K562 (cell line): ENCODE measurements at regions not wholly inside any gene's neighbourhood (a gene's known extent, or its start where the extent isn't known, plus 50 kb on each side); places are given as distances from the start of the nearest gene placed in this dataset.

Experiments
- ATAC-seq: fragments of 200-7000 bp; cut with Tn5 transposase; 3 replicates; pipeline ENCODE4 v1.9.1; 2020; ENCODE audit warnings: moderate library complexity
- BruUV-seq: library from RNA; stranded (reverse); fragments of 400-500 nt; replicated peaks from 2 replicates; lab custom pipeline; 2021; lab: Mats Ljungman, UMichigan
- CTCF ChIA-PET: fragments of 300-600 bp; formaldehyde crosslinking; extraction: SDS; loops from one replicate; lab custom pipeline; 2021; ENCODE audit warnings: low intra/inter-chr PET ratio; lab: Yijun Ruan, JAX
- POLR2A ChIA-PET: fragments of 300-600, 350-650 bp; sonication (Branson Sonifier 250); formaldehyde crosslinking; extraction: SDS; loops from one replicate; lab custom pipeline; 2021; ENCODE audit warnings: antibody characterized with exemption, inconsistent platforms; lab: Yijun Ruan, JAX
- DNase-seq, 4 experiments: peaks; one replicate each; pipeline versions ENCODE4 v3.0.0 to v3.0.0-alpha.2; 2011 to 2018; ENCODE audit warnings: low spot score in 3 of 4, mixed read lengths in 3 of 4; ENCODE audit errors: extremely low read depth in 1 of 4
- FAIRE-seq: peaks from 2 replicates; lab custom pipeline; 2011; peaks lifted over from hg19 to GRCh38; lab: Jason Lieb, UNC
- H2AFZ ChIP-seq: 2 replicates; pipeline ENCODE4 v1.6.0; 2011; ENCODE audit warnings: low read depth, low read length, control low read depth, inconsistent platforms
- H3K27ac ChIP-seq: fragments of 200-600 bp; 3 replicates; pipeline ENCODE4 v1.8.0; 2011; ENCODE audit warnings: low read depth, mild to moderate bottlenecking, control low read depth, inconsistent platforms, low read length, moderate library complexity, mixed read lengths; ENCODE audit errors: extremely low read depth
- H3K27me3 ChIP-seq, 2 experiments: fragments of 300-600 bp in 1 of 2; 2 replicates in 1 of 2; 3 replicates in 1 of 2; pipeline versions ENCODE4 v1.6.0 to v1.8.0; 2011; ENCODE audit warnings: inconsistent platforms in 2 of 2, low read length in 2 of 2, mild to moderate bottlenecking in 1 of 2, mixed read lengths in 1 of 2, moderate library complexity in 1 of 2; ENCODE audit not compliant: control insufficient read depth in 2 of 2, insufficient read depth in 2 of 2
- H3K36me3 ChIP-seq: fragments of 300-600 bp; 3 replicates; pipeline ENCODE4 v1.8.0; 2011; ENCODE audit warnings: mild to moderate bottlenecking, low read length, inconsistent platforms; ENCODE audit not compliant: control insufficient read depth, insufficient read depth
- H3K4me1 ChIP-seq, 2 experiments: fragments of 200-600 bp in 1 of 2; replicated peaks in 1 of 2; 2 replicates in 1 of 2; 3 replicates in 1 of 2; pipeline versions ENCODE4 v1.5.1 to v1.8.0; 2011; ENCODE audit warnings: inconsistent platforms in 2 of 2, low read length in 2 of 2, mild to moderate bottlenecking in 1 of 2, mixed read lengths in 1 of 2, moderate library complexity in 1 of 2; ENCODE audit not compliant: control insufficient read depth in 2 of 2, insufficient read depth in 2 of 2
- H3K4me2 ChIP-seq: 2 replicates; pipeline ENCODE4 v1.6.1; 2011; ENCODE audit warnings: low read length, control low read depth, inconsistent platforms, mixed read lengths; ENCODE audit not compliant: insufficient read depth
- H3K4me3 ChIP-seq: fragments of 200-600 bp; sonication (generic), shearing (Covaris generic); 2 replicates; pipeline ENCODE4 v1.5.1; 2016; ENCODE audit warnings: control low read depth, inconsistent platforms
- H3K79me2 ChIP-seq: fragments of 200-600 bp; 3 replicates; pipeline ENCODE4 v1.8.0; 2011; ENCODE audit warnings: low read length, inconsistent platforms; ENCODE audit not compliant: control insufficient read depth, insufficient read depth
- H3K9ac ChIP-seq, 2 experiments: 2 replicates each; pipeline versions ENCODE4 v1.6.0 to v1.6.1; 2011; ENCODE audit warnings: low read depth in 2 of 2, low read length in 2 of 2, control low read depth in 1 of 2, inconsistent platforms in 1 of 2, mild to moderate bottlenecking in 1 of 2, mixed read lengths in 1 of 2; ENCODE audit not compliant: insufficient read depth in 1 of 2
- H3K9me1 ChIP-seq: one replicate; pipeline ENCODE4 v1.6.0; 2011; ENCODE audit warnings: inconsistent platforms, mild to moderate bottlenecking, low read length, moderate library complexity; ENCODE audit not compliant: control insufficient read depth, insufficient read depth
- H3K9me3 ChIP-seq: replicated peaks from 2 replicates; pipeline ENCODE4 v1.5.1; 2011; ENCODE audit warnings: low read depth, low read length, inconsistent platforms; ENCODE audit not compliant: control insufficient read depth, insufficient read depth
- H4K20me1 ChIP-seq: replicated peaks from 2 replicates; pipeline ENCODE4 v1.6.1; 2011; ENCODE audit warnings: low read length, inconsistent platforms, mixed read lengths; ENCODE audit not compliant: control insufficient read depth, insufficient read depth
- ATF1 ChIP-seq, 2 experiments: fragments of 450-650 bp in 1 of 2; IDR thresholded peaks; 2 replicates each; pipeline ENCODE4 v1.6.1; 2016; ENCODE audit warnings: missing compliant biosample characterization in 1 of 2, missing genetic modification characterization in 1 of 2
- C11orf30 ChIP-seq: fragments of 450-650 bp; IDR thresholded peaks from 2 replicates; pipeline ENCODE4 v1.6.1; 2016; ENCODE audit warnings: low read depth, mild to moderate bottlenecking
- CTCF ChIP-seq, 3 experiments: IDR thresholded peaks in 2 of 3; conservative IDR thresholded peaks in 1 of 3; 2 replicates each; pipeline ENCODE4 v1.5.1; 2011 to 2012; ENCODE audit warnings: low read length in 3 of 3, mild to moderate bottlenecking in 3 of 3, control low read depth in 2 of 3, improper control_type of control experiment in 1 of 3, inconsistent platforms in 1 of 3, low read depth in 1 of 3, mixed read lengths in 1 of 3, moderate library complexity in 1 of 3; ENCODE audit not compliant: insufficient read depth in 2 of 3
- DACH1 ChIP-seq: fragments of 450-650 bp; IDR thresholded peaks from 2 replicates; pipeline ENCODE4 v1.6.1; 2018; ENCODE audit not compliant: partially characterized antibody
- KDM1A ChIP-seq, 2 experiments: fragments of 450-650 bp; IDR thresholded peaks; 2 replicates each; pipeline ENCODE4 v1.6.1; 2016; ENCODE audit warnings: mild to moderate bottlenecking in 2 of 2
- KHSRP ChIP-seq: fragments of 450-650 bp; IDR thresholded peaks from 2 replicates; pipeline ENCODE4 v1.6.1; 2017
- MAFF ChIP-seq: IDR thresholded peaks from 2 replicates; pipeline ENCODE4 v1.6.1; 2012; ENCODE audit warnings: low read length, improper control_type of control experiment
- MAFG ChIP-seq: fragments of 450-650 bp; conservative IDR thresholded peaks from 2 replicates; pipeline ENCODE4 v1.6.1; 2016; ENCODE audit warnings: missing genetic modification characterization, missing compliant biosample characterization
- RFX5 ChIP-seq: IDR thresholded peaks from 2 replicates; pipeline ENCODE4 v1.6.1; 2011; ENCODE audit warnings: low read depth, mild to moderate bottlenecking, improper control_type of control experiment, low read length
- THAP12 ChIP-seq: fragments of 250-450 bp; sonication (Bioruptor Pico); IDR thresholded peaks from 2 replicates; pipeline ENCODE4 v1.9.0; 2021; ENCODE audit warnings: mild to moderate bottlenecking, inconsistent platforms
- ZKSCAN3 ChIP-seq: fragments of 250-450 bp; sonication (Bioruptor Pico); IDR thresholded peaks from 2 replicates; pipeline ENCODE4 v1.4.0; 2020
- ZNF311 ChIP-seq: fragments of 250-450 bp; sonication (Bioruptor Pico); IDR thresholded peaks from 2 replicates; pipeline ENCODE4 v1.4.0; 2020; ENCODE audit warnings: mild to moderate bottlenecking, moderate library complexity
- ZNF316 ChIP-seq: fragments of 450-650 bp; IDR thresholded peaks from 2 replicates; pipeline ENCODE4 v1.6.1; 2016
- WGBS: fragments of 100-300 bp; shearing (Covaris generic); methylation state at CpG from one replicate; pipeline ENCODE4 v1.1.6; 2016; ENCODE audit warnings: low coverage, mixed read lengths; ENCODE audit not compliant: insufficient coverage; ENCODE audit errors: missing lambda C conversion rate; 5-methylcytosine and 5-hydroxymethylcytosine counted together
- in situ Hi-C: fragments of 300-500 bp; cut with MboI; formaldehyde crosslinking; loops from 4 replicates; pipeline ENCODE4 v1.15.0; 2018; ENCODE audit warnings: inconsistent platforms, mixed read lengths
- intact Hi-C: fragments of 100-400 bp; cut with micrococcal nuclease; formaldehyde crosslinking; loops from 2 replicates; pipeline ENCODE4 v1.14.2; 2022

- BruUV-seq: no TSS peak
- H2AFZ ChIP-seq: peak overlapping the region; percentile 5; the same call in 1 of the 2 replicates
- no peaks in the 10 kb centered on the region for H4K20me1 ChIP-seq
- 0 out of 5 replicates have a peak, but pooled peaks cover 0 to 2% of the 10 kb centered on the region in 2 experiments for H3K27me3 ChIP-seq
- H3K36me3 ChIP-seq: no peaks in the 10 kb centered on the region
- H3K9me1 ChIP-seq: no peaks in the 10 kb centered on the region
- intact Hi-C loops (loop anchor here (5.0 kb wide), 1 partner anchor 163 kb away; no protein-coding TSS in a partner anchor), in situ Hi-C loops (no loop called here)
- TF ChIP-seq C11orf30 (peak; percentile 54; the same call in 1 of the 2 replicates), MAFF (0 out of 2 replicates have a peak, but pooled peaks have one; percentile 28), RFX5 (no peak), THAP12 (CRISPR knock-in tag) (no peak), CTCF (IDR thresholded peaks at IDR 0.05 in 2 of 3, conservative IDR thresholded peaks at IDR 0.05 in 1 of 3; ENCODE audit: insufficient read depth in 2 of 3, low read depth in 1 of 3, low read length in 3 of 3) (peak in 1 of 3 experiments; percentile 16; a peak in 1 of 6 replicates), ZNF316 (peak; percentile 79), ZNF311 (CRISPR knock-in tag) (0 out of 2 replicates have a peak, but pooled peaks have one; percentile 10), ATF1 (CRISPR knock-in tag; IDR thresholded peaks at IDR 0.05) (no peak), ATF1 (tag; IDR thresholded peaks at IDR 0.05) (no peak), KDM1A (IDR thresholded peaks at IDR 0.05) (no peak), DACH1 (peak; percentile 87), ZKSCAN3 (CRISPR knock-in tag) (no peak), KHSRP (no peak), MAFG (tag) (peak; percentile 46; the same call in 1 of the 2 replicates)
- H3K9me3 ChIP-seq: no peaks in the 10 kb centered on the region
- no peak overlapping the region for H3K4me3 ChIP-seq
- POLR2A ChIA-PET: interaction anchor here (0.8 to 1.1 kb wide), 2 partner anchors 9 to 42 kb away, joined by 4 read pairs; no protein-coding TSS in a partner anchor
- 29% methylated on average over 2 of the region's 2 CpGs for WGBS
- FAIRE-seq: peak; percentile 29
- no peak for DNase-seq
- no peaks in the 10 kb centered on the region for H3K79me2 ChIP-seq
- peak; percentile 77 for ATAC-seq
- H3K27ac ChIP-seq: no peak overlapping the region
- CTCF ChIA-PET: no interaction called here
- H3K4me1 ChIP-seq: no peaks in the 10 kb centered on the region
- H3K4me2 ChIP-seq: no peak overlapping the region
- no peak overlapping the region for H3K9ac ChIP-seq
Measured at GRCh38 chr2:171253900-171254650, 93.4 kb upstream of the TLK1 start.
